Inferior parietal cortex (tissue), 1 donor: ENCODE measurements at regions not wholly inside any gene's neighbourhood (a gene's known extent, or its start where the extent isn't known, plus 50 kb on each side); places are given as distances from the start of the nearest gene placed in this dataset.
A peak's percentile ranks its signal among the peaks of the same experiment; 100 is the strongest.
"Not testable (repeated sequence)": the region's sequence is repeated elsewhere in the genome, so short reads cannot be mapped to it uniquely, and the experiment has no call there.

Experiments
- DNase-seq: peaks from one replicate; pipeline ENCODE4 v3.0.0-alpha.2; 2016; ENCODE audit errors: extremely low spot score

DNA sequence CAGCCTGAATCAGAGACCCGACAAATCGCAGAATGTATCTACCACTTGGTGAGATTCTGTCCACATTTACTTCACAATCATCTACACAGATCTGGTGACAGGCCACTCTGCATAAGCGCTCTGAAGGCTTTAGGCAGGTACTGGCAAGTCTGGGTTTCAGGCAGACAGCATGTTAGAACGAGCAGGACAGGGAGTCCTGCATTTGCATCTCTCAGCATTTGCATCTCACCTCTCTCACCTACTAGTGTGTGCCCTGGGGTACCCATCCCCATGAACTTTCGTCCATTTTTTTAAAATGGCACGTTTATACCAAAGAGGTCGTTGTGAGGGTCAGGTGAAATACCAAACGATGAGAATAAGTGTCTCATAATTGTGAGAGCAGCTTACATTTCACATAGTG is 108.2 kb downstream of the SPATA31A1 start:
- DNase-seq = peak; percentile 9

DNA sequence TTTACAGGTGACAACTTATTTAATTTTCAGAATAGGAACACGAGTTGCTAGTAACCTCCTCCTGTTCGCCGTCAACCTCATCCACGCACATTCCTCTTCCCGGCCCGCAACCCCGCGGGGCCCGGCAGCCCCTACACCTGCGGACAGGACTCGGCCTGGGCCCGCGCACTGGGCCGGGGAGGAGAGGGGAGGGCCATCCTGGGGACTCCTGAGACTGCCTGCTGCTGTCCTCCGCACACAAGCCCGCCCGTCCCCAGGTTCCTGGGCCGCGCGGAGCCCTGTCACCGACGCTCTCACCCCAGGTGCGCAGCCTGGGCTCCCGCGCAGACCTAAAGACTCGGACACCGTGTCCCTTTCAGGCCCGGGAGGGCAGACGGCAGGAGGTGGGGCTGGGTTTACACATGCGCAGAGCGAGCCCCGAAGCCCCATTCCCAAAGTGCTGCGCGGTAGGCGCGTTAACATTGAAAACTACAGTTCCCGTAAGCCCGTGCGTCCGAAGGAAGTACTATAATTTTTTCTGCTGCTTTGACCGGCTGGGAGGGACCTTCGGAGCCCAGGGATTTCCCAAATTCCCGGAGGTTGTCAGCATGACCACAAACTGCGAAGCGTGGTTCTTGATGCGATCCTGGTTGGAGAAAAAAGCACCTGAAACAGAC is 108.8 kb downstream of the SPATA31A1 start:
- peak; percentile 81 for DNase-seq

DNA sequence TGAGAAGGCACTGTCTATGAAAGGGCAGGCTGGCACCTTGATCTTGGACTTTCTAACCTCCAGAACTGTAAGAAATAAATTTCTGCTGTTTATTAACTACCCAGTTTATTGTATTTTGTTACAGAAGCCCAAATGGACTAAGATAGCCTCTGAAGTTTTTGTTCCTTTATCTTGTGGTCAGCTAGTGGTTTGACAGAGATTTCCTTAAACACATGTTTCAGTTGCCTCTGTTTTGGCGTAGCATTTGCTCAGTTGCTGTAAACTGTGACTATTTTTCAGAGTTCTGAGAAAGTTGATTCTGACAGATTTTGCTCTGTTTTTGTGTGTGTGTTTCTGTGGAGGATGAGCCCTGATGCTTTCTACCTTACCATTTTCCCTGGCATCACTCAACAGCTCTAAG is 119.0 kb downstream of the SPATA31A1 start:
- DNase-seq = not testable (repeated sequence)

DNA sequence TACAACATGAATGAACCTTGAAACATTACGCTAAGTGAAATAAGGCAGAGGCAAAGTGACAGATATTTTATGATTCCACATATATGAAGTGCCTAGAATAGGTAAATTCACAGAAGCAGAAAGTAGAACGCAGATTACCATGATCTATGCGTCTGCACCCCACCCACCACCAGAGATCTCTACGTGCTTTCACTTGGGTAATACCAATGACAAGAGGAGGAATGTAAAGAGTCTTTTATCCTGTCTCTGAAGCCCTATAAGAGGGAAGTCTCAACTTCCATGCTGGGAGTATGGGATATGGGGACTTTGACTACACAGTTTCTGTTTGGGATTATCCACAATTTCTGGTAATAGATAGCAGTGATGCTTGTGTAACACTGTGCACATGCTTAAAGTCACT is 127.6 kb downstream of the SPATA31A1 start:
- DNase-seq = not testable (repeated sequence)

DNA sequence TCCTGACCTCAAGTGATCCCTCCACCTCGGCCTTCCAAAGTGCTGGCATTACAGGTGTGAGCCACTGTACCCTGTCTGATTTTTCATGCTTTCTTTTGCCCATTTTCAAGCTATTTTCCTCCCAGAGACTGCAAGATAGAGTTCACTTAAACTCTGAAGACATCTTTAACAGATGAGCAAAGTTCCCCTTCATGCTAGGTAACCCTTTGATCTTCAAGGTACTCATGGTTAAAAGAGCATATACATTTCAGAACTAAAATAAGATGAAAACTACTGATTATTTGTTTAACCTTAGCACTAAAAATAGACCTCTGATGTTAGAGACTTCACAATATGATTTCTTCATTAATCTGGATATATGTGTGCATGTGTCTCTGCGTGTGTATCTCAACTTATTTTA is 128.4 kb downstream of the SPATA31A1 start:
- not testable (repeated sequence) for DNase-seq

DNA sequence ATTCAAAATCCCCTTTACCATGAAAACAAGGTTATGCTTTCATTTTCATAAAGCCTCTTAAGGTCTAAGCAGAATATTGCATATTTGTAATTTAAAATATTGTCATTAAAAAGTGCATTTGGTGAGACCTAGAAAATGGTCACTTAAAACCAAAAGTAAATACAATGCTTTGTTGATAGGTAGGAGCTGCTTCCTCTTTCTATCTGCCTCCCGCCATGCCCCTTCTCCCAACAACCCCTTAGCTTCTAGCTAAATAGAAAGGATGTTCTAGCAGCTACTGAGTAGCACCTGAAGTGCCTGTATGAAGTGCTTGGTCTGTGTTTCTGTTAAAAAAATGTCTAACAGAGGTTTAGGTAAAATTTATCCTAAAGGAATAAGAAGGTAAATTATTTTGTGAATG is 128.8 kb downstream of the SPATA31A1 start:
- not testable (repeated sequence) for DNase-seq

DNA sequence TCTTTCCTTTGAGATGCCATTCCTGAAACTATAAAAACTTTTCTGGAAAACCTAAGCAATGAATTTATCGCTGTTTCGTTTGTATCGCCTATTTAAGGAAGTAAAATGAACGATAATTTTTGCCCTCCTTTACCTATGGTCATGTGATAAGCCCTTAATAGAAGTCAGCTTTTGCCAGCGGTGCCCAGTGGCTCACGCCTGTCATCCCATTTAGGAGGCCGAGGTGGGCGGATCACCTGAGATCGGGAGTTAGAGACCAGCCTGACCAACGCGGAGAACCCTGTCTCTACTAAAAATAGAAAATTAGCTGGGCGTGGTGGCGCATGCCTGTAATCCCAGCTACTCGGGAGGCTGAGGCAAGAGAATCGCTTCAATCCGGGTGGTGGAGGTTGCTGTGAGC is 132.0 kb downstream of the SPATA31A1 start:
- not testable (repeated sequence) for DNase-seq

DNA sequence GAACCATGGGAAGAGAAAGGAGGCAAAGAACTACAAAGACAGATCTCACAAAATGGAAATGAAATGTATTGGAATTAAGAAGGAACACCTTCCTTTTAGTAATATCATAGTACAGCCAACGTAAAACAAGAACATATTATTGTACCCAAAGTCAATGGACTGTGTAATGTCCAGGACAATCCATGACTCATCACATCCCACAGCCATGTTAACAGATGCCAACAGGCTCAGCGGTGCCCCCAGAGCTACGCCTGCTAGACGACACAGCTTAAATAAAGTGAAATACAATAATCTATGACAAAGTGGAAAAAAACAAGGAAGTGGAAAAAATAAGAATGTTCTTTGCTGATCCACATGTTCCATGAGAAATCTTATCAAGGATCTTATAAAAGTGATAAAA is 140.8 kb downstream of the SPATA31A1 start:
- DNase-seq = not testable (repeated sequence)

DNA sequence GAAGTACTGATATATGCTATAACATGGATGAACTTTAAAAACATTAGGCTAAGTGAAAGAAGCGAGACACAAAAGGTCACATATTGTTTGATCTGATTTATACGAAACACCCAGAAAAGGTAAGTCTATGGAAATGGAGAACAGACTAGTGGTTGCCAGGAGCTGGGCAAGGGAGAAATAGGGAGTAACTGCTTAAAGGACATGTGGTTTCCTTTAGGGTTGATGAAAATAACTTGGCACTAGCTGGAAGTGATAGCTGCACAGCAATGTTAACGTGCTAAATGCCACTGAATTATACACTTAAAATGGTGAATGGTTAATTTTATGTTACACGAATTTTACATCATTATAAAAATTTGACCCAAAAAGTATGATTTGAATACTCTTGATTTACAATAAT is 147.7 kb downstream of the SPATA31A1 start:
- DNase-seq = not testable (repeated sequence)

DNA sequence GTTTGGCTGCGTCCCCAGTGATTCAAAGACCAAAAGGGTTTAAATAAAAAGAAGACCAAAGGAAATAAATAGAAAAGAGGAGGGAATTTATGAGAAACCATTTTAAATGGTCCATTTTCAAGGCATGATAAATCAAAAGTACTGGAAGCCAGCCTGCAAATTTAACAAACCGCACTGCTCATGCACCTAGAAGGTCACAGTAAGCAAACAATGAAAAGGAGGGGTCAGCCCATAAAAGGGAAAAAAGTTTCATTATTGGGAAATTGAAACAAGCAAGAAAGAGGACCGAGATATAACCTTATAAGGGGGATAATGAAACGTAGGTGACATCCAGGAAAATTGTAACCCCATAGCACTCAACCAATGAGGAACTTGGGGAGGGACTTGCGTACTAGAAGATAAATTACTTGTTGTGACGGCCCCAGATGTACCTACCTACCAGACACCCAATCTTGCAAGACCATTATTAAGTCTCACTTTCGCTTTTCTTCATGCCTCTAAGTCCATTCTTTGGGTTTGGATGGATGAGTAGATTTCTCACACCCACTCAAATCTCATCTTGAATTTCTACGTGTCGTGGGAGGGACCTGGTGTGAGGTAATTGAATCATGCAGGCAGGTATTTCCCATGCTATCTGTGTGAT is 172.0 kb downstream of the SPATA31A1 start:
- DNase-seq = not testable (repeated sequence)

DNA sequence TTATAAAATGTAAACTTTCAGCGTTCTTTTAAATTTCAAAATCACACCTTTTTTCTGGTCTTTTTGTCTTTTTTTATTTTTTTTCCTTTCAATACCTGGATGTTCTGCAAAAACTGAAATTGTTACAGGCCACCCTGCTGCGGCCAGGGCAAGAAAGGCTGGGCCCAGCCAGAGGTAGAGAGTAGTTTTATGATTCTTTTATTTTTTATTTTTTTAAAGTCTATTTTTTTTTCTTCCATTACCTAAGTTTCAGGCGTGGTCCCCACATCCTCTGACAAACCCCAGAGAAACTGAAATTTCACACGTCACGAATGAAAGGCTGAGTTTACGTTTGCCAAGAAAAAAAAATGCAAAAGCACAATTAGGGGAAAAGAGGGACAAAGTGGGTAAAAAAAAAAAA is 177.1 kb downstream of the SPATA31A1 start:
- DNase-seq = not testable (repeated sequence)

DNA sequence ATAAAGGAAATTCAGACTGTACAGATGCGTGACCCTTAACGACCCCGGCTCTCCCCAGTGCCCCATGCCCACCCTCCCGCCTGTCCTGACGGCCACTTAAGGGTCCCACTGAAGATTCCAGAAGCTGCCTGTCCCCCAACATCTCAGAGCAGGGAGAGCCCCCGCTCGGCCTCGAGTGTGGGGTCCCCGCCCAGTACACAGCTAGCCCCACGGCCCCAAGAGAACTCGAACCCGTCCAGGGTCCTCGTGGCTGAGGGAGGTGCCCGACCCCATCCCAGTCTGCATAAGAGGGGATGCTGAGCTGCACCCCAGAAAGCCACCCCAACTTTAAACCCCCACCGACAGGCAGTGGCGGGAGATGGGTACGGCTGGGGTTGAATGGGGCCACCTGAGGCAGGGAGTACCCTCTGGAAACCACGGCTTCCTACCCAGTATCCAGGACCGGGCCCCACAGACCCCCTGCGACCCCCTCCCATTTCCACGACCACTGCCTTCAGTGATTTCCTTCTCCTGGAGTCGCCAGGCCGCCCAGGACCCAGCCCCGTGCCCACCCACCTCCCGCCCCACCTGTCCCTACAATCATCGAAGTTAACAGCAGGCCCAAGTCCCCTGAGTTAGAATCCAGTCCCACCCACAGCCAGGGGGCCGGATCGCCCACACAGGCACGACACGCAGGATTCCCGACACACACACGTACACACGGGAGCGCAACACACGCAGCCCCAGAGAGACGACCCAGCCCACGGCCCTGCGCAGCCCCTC is 177.7 kb downstream of the SPATA31A1 start:
- DNase-seq = not testable (repeated sequence)

DNA sequence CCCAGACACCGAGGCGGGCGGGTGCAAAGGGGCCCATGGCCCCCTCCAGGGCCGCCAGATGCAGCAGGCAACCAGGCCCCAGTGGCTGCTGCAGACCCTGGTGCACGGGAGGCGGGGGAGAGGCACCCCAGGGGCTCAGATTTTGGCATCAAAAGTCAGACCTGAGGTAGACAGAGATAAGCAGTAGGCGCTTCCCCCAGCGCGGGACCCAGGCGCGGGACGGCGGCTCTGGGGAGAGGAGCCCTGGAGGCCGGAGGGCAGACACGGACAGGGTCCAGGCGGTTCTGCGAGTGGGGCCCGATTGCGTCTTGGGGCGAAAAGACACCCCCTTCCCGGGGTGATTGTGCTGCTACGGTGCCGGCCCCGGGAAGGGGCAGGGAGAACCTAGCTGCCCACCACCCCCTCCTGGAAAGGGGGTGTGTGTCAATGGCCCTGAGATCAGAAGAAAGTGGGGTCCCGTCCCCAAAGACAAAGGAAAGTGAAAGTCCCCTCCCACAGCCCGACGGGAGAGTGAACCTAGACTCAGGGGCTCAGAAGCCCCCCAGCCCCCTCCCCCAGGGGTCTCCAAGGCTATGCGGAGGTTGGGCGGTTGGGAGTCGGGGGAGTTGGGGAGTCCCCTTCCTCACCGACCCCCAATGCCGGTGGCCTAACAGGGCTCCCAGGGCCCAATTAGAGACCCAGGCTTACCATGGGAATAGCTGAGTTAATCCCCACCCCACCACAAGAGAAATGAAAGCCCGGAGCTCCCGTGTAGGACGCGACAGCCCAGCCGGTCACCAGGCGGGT is 178.5 kb downstream of the SPATA31A1 start:
- not testable (repeated sequence) for DNase-seq

DNA sequence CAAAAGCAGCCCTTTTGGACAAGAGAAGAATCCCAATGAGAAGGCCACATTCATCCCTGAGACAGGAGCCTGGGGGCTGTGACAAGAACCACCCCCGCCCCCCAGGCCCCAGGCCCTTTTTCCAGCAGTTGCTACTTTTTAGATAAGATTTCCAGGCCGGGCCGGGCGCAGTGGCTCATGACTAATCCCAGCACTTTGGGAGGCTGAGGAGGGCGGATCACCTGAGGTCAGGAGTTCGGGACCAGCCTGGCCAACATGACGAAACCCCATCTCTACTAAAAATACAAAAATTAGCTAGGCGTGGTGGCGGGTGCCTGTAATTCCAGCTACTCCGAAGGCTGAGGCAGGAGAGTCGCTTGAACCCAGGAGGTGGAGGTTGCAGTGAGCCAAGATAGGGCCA is 179.4 kb downstream of the SPATA31A1 start:
- not testable (repeated sequence) for DNase-seq

DNA sequence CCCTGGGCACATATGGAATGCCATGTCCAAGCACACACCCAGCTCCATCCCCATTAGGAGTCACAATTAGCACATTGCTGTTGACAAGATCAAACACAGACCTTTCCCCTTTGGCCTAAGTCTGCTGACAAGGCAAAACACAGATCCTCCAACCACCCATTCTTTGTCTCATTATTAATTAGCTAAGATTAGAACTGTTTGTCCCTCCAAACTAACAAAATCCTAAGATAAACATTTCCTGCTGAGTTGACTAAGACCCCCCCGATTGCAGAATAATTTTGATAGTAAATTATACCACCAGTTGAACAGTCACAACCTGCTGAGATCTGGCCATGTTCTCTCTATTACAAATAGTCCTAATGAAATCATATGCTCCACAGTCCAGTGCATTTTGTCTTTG is 186.7 kb downstream of the SPATA31A1 start:
- not testable (repeated sequence) for DNase-seq

DNA sequence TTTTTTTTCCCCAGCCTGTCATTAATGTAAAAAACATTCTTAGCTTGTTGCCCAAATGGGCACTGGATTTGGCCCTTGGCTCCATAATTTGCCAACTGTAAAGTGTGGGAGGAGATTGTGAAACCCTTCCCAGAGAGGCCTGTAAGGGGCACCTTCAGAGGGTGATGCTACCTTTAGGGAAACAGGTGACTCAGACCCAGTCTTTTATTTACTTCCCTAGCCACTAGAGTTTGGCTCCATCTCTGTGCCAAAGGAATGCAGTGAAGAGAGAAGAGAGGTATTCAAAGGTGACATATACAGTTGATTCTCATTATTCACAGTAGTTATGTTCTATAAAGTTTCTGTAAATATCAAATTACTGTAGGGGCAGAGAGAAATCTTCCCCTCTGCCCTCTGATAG is 189.6 kb downstream of the SPATA31A1 start:
- DNase-seq = not testable (repeated sequence)

DNA sequence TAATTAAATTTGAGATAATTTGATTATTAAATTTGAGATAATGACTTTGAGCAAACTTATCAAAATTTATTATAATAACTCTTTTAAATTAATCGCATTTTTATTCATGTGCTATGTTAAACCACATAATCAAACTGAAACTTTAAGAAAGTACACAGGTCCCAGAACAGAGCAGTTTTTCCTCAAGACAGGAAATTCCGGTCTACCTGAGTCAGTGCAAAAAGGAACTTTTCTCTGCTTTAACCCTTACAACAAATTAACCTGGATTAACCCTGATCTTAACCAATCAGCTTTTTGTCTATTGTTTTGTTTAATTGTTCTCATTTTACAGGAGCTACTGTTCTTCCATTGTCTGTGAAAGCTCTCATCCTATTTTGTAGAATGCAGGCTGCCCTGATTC is 195.1 kb downstream of the SPATA31A1 start:
- DNase-seq = not testable (repeated sequence)

DNA sequence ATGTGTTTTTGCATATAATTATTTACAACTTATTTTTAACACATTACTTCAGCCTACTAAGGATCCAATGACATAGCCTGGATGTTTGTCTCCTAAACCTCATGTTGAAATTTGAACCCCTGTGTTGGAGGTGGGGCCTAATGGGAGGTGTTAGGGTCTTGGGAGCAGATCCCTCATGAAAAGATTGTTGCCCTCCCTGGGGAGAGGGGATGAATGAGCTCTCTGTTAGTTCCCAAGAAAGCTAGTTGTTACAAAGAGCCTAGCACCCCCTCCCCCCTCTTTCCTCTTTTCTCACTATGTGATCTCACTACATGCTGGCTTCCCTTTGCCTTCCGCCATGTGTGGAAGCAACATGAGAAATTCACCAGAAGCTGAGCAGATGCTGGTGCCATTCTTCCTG is 196.1 kb downstream of the SPATA31A1 start:
- DNase-seq = not testable (repeated sequence)

DNA sequence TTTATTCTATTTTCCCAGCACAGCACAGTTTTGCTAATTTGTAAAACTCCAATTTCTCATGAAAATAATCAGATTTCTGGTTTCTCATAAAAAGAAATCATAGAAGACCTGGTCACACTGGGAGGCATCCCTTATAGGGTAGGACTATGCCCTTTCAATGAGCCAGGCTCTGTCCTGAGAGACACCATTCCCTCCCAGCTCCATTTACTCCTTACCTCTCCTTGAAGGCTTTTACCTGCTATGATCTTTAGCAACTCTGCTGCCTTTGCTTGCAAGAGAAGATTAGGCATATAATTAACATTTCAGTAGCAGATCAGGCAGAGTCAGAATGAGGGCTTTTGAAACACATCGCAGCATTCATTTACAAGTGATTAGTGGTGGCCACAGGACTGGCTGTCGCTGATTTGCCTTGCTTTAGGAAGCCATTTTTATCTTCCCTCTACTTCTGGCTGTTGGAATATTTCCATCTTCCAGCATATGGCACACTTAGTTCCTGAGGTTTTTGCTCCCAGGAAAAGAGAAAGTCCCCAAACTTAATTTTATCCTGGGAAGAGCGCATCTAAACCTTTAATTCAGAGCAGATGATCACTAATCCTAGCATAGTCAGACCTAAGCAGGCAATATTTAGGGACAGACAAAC is 196.9 kb downstream of the SPATA31A1 start:
- not testable (repeated sequence) for DNase-seq

DNA sequence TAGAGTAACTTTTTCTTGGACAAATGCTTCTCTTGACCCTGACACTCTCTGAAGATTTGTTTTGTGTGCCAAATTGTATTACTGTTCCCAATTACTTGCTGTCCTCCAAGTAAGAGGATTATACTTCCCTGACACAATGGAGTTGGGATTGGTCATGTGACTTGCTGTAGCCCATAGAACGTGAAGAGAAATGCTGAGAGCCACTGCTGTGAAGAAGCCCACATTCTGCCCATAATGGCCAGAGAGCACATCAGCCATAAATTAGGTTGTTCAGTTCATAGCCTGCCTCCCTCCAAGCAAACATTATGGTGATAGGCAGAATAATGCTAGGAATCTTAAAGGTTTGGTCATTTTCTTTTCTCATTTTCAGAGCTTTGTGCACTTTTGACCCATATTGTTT is 198.9 kb downstream of the SPATA31A1 start:
- DNase-seq = not testable (repeated sequence)

DNA sequence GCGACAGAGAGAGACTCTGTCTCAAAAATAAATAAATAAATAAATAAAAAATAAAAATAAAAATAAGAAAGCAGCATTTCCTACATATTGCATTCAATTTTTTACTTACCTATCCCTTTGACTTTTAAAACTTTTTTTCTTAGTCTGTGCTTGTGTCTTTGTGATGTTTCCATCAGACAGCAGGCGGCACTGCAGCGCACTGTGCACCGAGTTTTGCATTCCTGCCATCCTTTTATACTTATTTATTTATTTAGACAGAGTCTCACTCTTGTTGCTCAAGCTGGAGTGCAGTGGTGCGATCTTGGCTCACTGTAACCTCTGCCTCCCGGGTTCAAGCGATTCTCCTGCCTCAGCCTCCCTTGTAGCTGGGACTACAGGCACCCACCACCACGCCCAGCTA is 203.9 kb downstream of the SPATA31A1 start:
- not testable (repeated sequence) for DNase-seq
